ENCODE measurements at regions not wholly inside any gene's neighbourhood (a gene's known extent, or its start where the extent isn't known, plus 50 kb on each side); places are given as distances from the start of the nearest gene placed in this dataset.

DNA sequence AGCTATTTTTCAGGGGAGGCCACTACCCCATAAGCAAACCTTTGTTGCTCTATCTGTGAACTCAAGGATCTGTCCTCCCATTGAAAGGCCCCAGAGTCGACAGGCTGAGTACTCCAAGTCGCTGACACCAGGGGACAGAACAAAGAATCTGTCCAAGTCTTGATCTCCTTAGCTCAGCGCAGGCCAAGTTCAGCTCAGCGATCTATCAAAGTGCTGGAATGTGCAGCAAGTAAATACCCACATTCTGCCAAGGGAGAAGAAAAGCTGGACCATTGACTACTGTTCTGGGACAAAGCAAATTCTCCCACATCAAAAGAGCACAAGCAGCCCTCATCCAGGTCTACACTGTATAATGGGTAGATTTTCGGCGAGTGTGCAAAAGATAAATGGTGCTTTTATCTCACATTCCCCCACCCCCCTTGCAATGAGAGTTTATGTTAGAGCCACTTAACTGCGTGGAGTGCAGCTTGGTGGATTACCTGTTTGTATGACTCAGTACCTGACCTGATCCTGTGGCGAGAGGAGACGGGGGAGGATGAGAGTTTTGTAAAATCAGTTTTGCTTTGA is 391.7 kb upstream of the SGCG start (continued):
- TF ChIP-seq, protein P1, sequence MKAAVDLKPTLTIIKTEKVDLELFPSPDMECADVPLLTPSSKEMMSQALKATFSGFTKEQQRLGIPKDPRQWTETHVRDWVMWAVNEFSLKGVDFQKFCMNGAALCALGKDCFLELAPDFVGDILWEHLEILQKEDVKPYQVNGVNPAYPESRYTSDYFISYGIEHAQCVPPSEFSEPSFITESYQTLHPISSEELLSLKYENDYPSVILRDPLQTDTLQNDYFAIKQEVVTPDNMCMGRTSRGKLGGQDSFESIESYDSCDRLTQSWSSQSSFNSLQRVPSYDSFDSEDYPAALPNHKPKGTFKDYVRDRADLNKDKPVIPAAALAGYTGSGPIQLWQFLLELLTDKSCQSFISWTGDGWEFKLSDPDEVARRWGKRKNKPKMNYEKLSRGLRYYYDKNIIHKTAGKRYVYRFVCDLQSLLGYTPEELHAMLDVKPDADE (IDR thresholded peaks at IDR 0.05), result no peak

DNA sequence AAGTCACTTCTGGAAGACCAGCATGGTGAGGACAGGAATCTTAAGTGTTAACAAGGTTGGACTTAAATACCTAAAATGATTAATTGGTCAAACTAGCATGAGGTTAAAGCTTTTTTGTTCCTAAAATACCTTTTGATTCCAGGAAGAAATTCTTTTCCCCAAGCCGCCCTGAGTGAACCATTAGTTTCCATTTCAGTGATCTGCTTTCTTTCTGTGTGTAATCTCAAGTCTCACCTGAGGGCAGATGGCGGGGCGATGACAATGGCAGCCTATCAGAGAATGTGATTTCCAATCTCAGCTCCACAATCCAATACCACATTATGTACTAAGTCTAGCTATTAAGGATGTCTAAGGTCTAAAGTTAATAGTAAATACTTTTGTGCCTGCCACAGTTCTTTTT is 390.9 kb upstream of the SGCG start:
- H3K4me1 Mint-ChIP-seq, result peaks cover 7% of the 10 kb centered on the region
- H3K4me3 Mint-ChIP-seq, result no peak overlapping the region
- Histone ChIP-seq H3K4me1 (ENCODE audit: insufficient read depth) (no peaks in the 10 kb centered on the region), H3K9me2 (ENCODE audit: insufficient read depth) (no peaks in the 10 kb centered on the region), H4K20me1 (replicated peaks; ENCODE audit: insufficient read depth) (no peaks in the 10 kb centered on the region), H3K79me2 (replicated peaks; ENCODE audit: insufficient read depth) (no peaks in the 10 kb centered on the region), H3K4me2 (no peak overlapping the region), H3F3A (replicated peaks; ENCODE audit: low read depth) (no peaks in the 10 kb centered on the region), H3K27ac (ENCODE audit: low read depth) (no peak overlapping the region), H3K27me3 (ENCODE audit: insufficient read depth) (no peaks in the 10 kb centered on the region), H2AFZ (no peak overlapping the region), H3K36me3 (ENCODE audit: insufficient read depth) (no peaks in the 10 kb centered on the region), H3K4me3 (no peak overlapping the region)
- ATAC-seq, result no peak; the same call in 1 of the 3 replicates
- no peak for DNase-seq (ENCODE audit: low spot score)
- H3K36me3 Mint-ChIP-seq (ENCODE audit: low read depth), result no peaks in the 10 kb centered on the region
- peaks cover 2% of the 10 kb centered on the region for H3K27me3 Mint-ChIP-seq (ENCODE audit: insufficient read depth, low read depth, poor library complexity)
- no peaks in the 10 kb centered on the region for H3K9me3 Mint-ChIP-seq
- H3K27ac Mint-ChIP-seq, result no peak overlapping the region
- TF ChIP-seq JUNB (IDR thresholded peaks at IDR 0.05; ENCODE audit: unreplicated experiment) (no peak), NANOG (IDR thresholded peaks at IDR 0.05; ENCODE audit: borderline replicate concordance) (no peak), EZH2 (IDR thresholded peaks at IDR 0.05; ENCODE audit: low read depth, unreplicated experiment) (no peak), CREB1 (CRISPR knock-in tag; IDR thresholded peaks at IDR 0.05; ENCODE audit: low read depth) (no peak), POLR2AphosphoS5 (IDR thresholded peaks at IDR 0.05; ENCODE audit: low read depth) (no peak), ZNF114 (CRISPR knock-in tag; IDR thresholded peaks at IDR 0.05) (no peak), EZH2phosphoT487 (IDR thresholded peaks at IDR 0.05; ENCODE audit: unreplicated experiment) (no peak), ZNF331 (CRISPR knock-in tag; IDR thresholded peaks at IDR 0.05; ENCODE audit: low read depth) (no peak)
- TF ChIP-seq, protein P1 (IDR thresholded peaks at IDR 0.05), result no peak
- TF ChIP-seq, protein P2, sequence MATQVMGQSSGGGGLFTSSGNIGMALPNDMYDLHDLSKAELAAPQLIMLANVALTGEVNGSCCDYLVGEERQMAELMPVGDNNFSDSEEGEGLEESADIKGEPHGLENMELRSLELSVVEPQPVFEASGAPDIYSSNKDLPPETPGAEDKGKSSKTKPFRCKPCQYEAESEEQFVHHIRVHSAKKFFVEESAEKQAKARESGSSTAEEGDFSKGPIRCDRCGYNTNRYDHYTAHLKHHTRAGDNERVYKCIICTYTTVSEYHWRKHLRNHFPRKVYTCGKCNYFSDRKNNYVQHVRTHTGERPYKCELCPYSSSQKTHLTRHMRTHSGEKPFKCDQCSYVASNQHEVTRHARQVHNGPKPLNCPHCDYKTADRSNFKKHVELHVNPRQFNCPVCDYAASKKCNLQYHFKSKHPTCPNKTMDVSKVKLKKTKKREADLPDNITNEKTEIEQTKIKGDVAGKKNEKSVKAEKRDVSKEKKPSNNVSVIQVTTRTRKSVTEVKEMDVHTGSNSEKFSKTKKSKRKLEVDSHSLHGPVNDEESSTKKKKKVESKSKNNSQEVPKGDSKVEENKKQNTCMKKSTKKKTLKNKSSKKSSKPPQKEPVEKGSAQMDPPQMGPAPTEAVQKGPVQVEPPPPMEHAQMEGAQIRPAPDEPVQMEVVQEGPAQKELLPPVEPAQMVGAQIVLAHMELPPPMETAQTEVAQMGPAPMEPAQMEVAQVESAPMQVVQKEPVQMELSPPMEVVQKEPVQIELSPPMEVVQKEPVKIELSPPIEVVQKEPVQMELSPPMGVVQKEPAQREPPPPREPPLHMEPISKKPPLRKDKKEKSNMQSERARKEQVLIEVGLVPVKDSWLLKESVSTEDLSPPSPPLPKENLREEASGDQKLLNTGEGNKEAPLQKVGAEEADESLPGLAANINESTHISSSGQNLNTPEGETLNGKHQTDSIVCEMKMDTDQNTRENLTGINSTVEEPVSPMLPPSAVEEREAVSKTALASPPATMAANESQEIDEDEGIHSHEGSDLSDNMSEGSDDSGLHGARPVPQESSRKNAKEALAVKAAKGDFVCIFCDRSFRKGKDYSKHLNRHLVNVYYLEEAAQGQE (IDR thresholded peaks at IDR 0.05; ENCODE audit: unreplicated experiment), result no peak
- TF ChIP-seq, protein P3, sequence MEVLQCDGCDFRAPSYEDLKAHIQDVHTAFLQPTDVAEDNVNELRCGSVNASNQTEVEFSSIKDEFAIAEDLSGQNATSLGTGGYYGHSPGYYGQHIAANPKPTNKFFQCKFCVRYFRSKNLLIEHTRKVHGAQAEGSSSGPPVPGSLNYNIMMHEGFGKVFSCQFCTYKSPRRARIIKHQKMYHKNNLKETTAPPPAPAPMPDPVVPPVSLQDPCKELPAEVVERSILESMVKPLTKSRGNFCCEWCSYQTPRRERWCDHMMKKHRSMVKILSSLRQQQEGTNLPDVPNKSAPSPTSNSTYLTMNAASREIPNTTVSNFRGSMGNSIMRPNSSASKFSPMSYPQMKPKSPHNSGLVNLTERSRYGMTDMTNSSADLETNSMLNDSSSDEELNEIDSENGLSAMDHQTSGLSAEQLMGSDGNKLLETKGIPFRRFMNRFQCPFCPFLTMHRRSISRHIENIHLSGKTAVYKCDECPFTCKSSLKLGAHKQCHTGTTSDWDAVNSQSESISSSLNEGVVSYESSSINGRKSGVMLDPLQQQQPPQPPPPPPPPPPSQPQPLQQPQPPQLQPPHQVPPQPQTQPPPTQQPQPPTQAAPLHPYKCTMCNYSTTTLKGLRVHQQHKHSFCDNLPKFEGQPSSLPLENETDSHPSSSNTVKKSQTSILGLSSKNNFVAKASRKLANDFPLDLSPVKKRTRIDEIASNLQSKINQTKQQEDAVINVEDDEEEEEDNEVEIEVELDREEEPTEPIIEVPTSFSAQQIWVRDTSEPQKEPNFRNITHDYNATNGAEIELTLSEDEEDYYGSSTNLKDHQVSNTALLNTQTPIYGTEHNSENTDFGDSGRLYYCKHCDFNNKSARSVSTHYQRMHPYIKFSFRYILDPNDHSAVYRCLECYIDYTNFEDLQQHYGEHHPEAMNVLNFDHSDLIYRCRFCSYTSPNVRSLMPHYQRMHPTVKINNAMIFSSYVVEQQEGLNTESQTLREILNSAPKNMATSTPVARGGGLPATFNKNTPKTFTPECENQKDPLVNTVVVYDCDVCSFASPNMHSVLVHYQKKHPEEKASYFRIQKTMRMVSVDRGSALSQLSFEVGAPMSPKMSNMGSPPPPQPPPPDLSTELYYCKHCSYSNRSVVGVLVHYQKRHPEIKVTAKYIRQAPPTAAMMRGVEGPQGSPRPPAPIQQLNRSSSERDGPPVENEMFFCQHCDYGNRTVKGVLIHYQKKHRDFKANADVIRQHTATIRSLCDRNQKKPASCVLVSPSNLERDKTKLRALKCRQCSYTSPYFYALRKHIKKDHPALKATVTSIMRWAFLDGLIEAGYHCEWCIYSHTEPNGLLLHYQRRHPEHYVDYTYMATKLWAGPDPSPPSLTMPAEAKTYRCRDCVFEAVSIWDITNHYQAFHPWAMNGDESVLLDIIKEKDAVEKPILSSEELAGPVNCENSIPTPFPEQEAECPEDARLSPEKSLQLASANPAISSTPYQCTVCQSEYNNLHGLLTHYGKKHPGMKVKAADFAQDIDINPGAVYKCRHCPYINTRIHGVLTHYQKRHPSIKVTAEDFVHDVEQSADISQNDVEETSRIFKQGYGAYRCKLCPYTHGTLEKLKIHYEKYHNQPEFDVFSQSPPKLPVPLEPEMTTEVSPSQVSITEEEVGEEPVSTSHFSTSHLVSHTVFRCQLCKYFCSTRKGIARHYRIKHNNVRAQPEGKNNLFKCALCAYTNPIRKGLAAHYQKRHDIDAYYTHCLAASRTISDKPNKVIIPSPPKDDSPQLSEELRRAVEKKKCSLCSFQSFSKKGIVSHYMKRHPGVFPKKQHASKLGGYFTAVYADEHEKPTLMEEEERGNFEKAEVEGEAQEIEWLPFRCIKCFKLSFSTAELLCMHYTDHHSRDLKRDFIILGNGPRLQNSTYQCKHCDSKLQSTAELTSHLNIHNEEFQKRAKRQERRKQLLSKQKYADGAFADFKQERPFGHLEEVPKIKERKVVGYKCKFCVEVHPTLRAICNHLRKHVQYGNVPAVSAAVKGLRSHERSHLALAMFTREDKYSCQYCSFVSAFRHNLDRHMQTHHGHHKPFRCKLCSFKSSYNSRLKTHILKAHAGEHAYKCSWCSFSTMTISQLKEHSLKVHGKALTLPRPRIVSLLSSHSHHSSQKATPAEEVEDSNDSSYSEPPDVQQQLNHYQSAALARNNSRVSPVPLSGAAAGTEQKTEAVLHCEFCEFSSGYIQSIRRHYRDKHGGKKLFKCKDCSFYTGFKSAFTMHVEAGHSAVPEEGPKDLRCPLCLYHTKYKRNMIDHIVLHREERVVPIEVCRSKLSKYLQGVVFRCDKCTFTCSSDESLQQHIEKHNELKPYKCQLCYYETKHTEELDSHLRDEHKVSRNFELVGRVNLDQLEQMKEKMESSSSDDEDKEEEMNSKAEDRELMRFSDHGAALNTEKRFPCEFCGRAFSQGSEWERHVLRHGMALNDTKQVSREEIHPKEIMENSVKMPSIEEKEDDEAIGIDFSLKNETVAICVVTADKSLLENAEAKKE (CRISPR knock-in tag; IDR thresholded peaks at IDR 0.05), result no peak

Data from GM23338 (cell line).